Sigmoid colon (tissue), 3 donors: ENCODE measurements at regions not wholly inside any gene's neighbourhood (a gene's known extent, or its start where the extent isn't known, plus 50 kb on each side); places are given as distances from the start of the nearest gene placed in this dataset.

ENCODE experiments used
- CTCF ChIP-seq, 4 experiments: fragments of 450-650 bp in 3 of 4; fragments of 200-600 bp in 1 of 4; IDR thresholded peaks; one replicate each; pipeline ENCODE4 v1.5.1; 2016 to 2019; ENCODE audit warnings: antibody characterized with exemption in 4 of 4, mild to moderate bottlenecking in 3 of 4, moderate library complexity in 2 of 4
- POLR2A ChIP-seq, 2 donors: fragments of 450-650 bp; IDR thresholded peaks; one replicate each; pipeline ENCODE4 v1.6.1; 2016; ENCODE audit warnings: antibody characterized with exemption in 2 of 2, mild to moderate bottlenecking in 2 of 2, moderate library complexity in 2 of 2

- TF ChIP-seq POLR2A (IDR thresholded peaks at IDR 0.05) (no peak), CTCF (IDR thresholded peaks at IDR 0.05) (no peak)
Measured at GRCh38 chr7:41755096-41755495, 52.2 kb upstream of the INHBA start.
